WERI-Rb-1 (cell line): ENCODE measurements at regions not wholly inside any gene's neighbourhood (a gene's known extent, or its start where the extent isn't known, plus 50 kb on each side); places are given as distances from the start of the nearest gene placed in this dataset.

Source experiments
- DNase-seq: peaks from one replicate; pipeline ENCODE4 v3.0.0-alpha.2; 2020
- H3K27ac ChIP-seq: fragments of 250-450 bp; sonication (Bioruptor Pico); 2 replicates; pipeline ENCODE4 v1.5.1; 2020; ENCODE audit warnings: mild to moderate bottlenecking, moderate library complexity
- H3K27me3 ChIP-seq: fragments of 250-450 bp; sonication (Bioruptor Pico); 2 replicates; pipeline ENCODE4 v1.5.1; 2021; ENCODE audit warnings: mild to moderate bottlenecking, low read depth, moderate library complexity; ENCODE audit not compliant: insufficient read depth, severe bottlenecking
- H3K36me3 ChIP-seq: fragments of 250-450 bp; sonication (Bioruptor Pico); 2 replicates; pipeline ENCODE4 v1.5.1; 2020; ENCODE audit warnings: mild to moderate bottlenecking, moderate library complexity
- H3K4me3 ChIP-seq: 2 replicates; pipeline ENCODE4 v1.5.1; 2011; ENCODE audit warnings: low read depth, mild to moderate bottlenecking, control low read depth, low read length
- H3K9me3 ChIP-seq: fragments of 250-450 bp; sonication (Bioruptor Pico); 2 replicates; pipeline ENCODE4 v1.5.1; 2021; ENCODE audit warnings: mild to moderate bottlenecking, moderate library complexity; ENCODE audit not compliant: severe bottlenecking
- CTCF ChIP-seq: IDR thresholded peaks from 2 replicates; pipeline ENCODE4 v1.5.1; 2011; ENCODE audit warnings: low read depth, mild to moderate bottlenecking, control low read depth, inconsistent platforms, low read length

GRCh38 chr2:121955872-121956271, 200.4 kb downstream of the TSN start:
- Histone ChIP-seq H3K36me3 (no peaks in the 10 kb centered on the region), H3K27me3 (no peaks in the 10 kb centered on the region), H3K27ac (no peak overlapping the region), H3K4me3 (no peak overlapping the region), H3K9me3 (no peaks in the 10 kb centered on the region)
- TF ChIP-seq CTCF = no peak
- DNase-seq = no peak

- no peak for TF ChIP-seq CTCF
- Histone ChIP-seq H3K27me3 (no peaks in the 10 kb centered on the region), H3K27ac (no peak overlapping the region), H3K9me3 (no peaks in the 10 kb centered on the region), H3K36me3 (no peaks in the 10 kb centered on the region), H3K4me3 (no peak overlapping the region)
- DNase-seq = no peak
Observed at GRCh38 chr2:121960251-121960650, 204.8 kb downstream of the TSN start.

GRCh38 chr2:121961761-121962160, 206.3 kb downstream of the TSN start:
- no peaks in the 10 kb centered on the region for H3K36me3 ChIP-seq
- no peak overlapping the region for H3K27ac ChIP-seq
- no peaks in the 10 kb centered on the region for H3K9me3 ChIP-seq
- no peak overlapping the region for H3K4me3 ChIP-seq
- H3K27me3 ChIP-seq = no peaks in the 10 kb centered on the region
- TF ChIP-seq CTCF = no peak
- DNase-seq = no peak

- Histone ChIP-seq H3K36me3 (no peaks in the 10 kb centered on the region), H3K27me3 (no peaks in the 10 kb centered on the region), H3K9me3 (no peaks in the 10 kb centered on the region), H3K4me3 (no peak overlapping the region), H3K27ac (no peak overlapping the region)
- DNase-seq = no peak
- no peak for TF ChIP-seq CTCF
Observed at GRCh38 chr2:121965661-121966060, 210.2 kb downstream of the TSN start.

- no peaks in the 10 kb centered on the region for H3K27me3 ChIP-seq
- H3K9me3 ChIP-seq = no peaks in the 10 kb centered on the region
- no peak overlapping the region for H3K27ac ChIP-seq
- H3K36me3 ChIP-seq = no peaks in the 10 kb centered on the region
- TF ChIP-seq CTCF = no peak
- DNase-seq = no peak
- no peak overlapping the region for H3K4me3 ChIP-seq
Observed at GRCh38 chr2:121966663-121967062, 211.2 kb downstream of the TSN start.

GRCh38 chr2:121969166-121969565, 213.7 kb downstream of the TSN start:
- H3K27me3 ChIP-seq = no peaks in the 10 kb centered on the region
- H3K27ac ChIP-seq = no peak overlapping the region
- no peak for DNase-seq
- H3K4me3 ChIP-seq = no peak overlapping the region
- no peaks in the 10 kb centered on the region for H3K9me3 ChIP-seq
- no peaks in the 10 kb centered on the region for H3K36me3 ChIP-seq
- no peak for TF ChIP-seq CTCF
